DOHH2 (cell line): ENCODE measurements at regions not wholly inside any gene's neighbourhood (a gene's known extent, or its start where the extent isn't known, plus 50 kb on each side); places are given as distances from the start of the nearest gene placed in this dataset.

Experiments
- H3F3A ChIP-seq: fragments of 200-600 bp; sonication (generic), shearing (Covaris generic); 2 replicates; pipeline ENCODE4 v1.6.0; 2016; ENCODE audit warnings: antibody characterized with exemption, mild to moderate bottlenecking; ENCODE audit not compliant: control insufficient read depth, insufficient read depth
- H3K27ac ChIP-seq: fragments of 200-600 bp; sonication (generic); 2 replicates; pipeline ENCODE4 v1.5.1; 2014; ENCODE audit warnings: low read depth, mild to moderate bottlenecking, low read length, moderate library complexity
- H3K27me3 ChIP-seq: fragments of 200-600 bp; sonication (generic); 2 replicates; pipeline ENCODE4 v1.6.1; 2014; ENCODE audit warnings: mild to moderate bottlenecking, low read length, mixed read lengths; ENCODE audit not compliant: control insufficient read depth
- H3K36me3 ChIP-seq: fragments of 200-600 bp; sonication (generic); 2 replicates; pipeline ENCODE4 v1.6.1; 2014; ENCODE audit warnings: mild to moderate bottlenecking, low read length, moderate library complexity, mixed read lengths; ENCODE audit not compliant: control insufficient read depth
- H3K4me1 ChIP-seq: fragments of 200-600 bp; sonication (generic); 2 replicates; pipeline ENCODE4 v1.6.1; 2014; ENCODE audit warnings: mild to moderate bottlenecking, low read length, mixed read lengths; ENCODE audit not compliant: control insufficient read depth
- H3K4me2 ChIP-seq: fragments of 200-600 bp; sonication (generic); 2 replicates; pipeline ENCODE4 v1.6.0; 2014; ENCODE audit warnings: mild to moderate bottlenecking, low read length, moderate library complexity
- H3K4me3 ChIP-seq: fragments of 200-600 bp; sonication (generic); 2 replicates; pipeline ENCODE4 v1.5.1; 2014; ENCODE audit warnings: mild to moderate bottlenecking, low read length, mixed read lengths
- H3K79me2 ChIP-seq: fragments of 200-600 bp; sonication (generic); 2 replicates; pipeline ENCODE4 v1.6.1; 2014; ENCODE audit warnings: mild to moderate bottlenecking, low read length, mixed read lengths; ENCODE audit not compliant: control insufficient read depth
- H3K9me2 ChIP-seq: fragments of 200-600 bp; sonication (generic); replicated peaks from 2 replicates; pipeline ENCODE4 v1.6.1; 2014; ENCODE audit warnings: mild to moderate bottlenecking, low read length, mixed read lengths; ENCODE audit not compliant: control insufficient read depth
- H3K9me3 ChIP-seq: fragments of 200-600 bp; sonication (generic); 2 replicates; pipeline ENCODE4 v1.6.1; 2014; ENCODE audit warnings: antibody characterized with exemption, low read length, mixed read lengths; ENCODE audit not compliant: control insufficient read depth, insufficient read depth
- H4K20me1 ChIP-seq: fragments of 200-600 bp; sonication (generic); 2 replicates; pipeline ENCODE4 v1.6.0; 2014; ENCODE audit warnings: low read depth, mild to moderate bottlenecking, antibody characterized with exemption, low read length, moderate library complexity; ENCODE audit not compliant: control insufficient read depth, insufficient read depth
- CTCF ChIP-seq: fragments of 200-600 bp; sonication (generic); IDR thresholded peaks from one replicate; pipeline ENCODE4 v1.5.1; 2014; ENCODE audit warnings: antibody characterized with exemption, mild to moderate bottlenecking, low read depth, low read length; ENCODE audit not compliant: poor library complexity, severe bottlenecking
- EZH2phosphoT487 ChIP-seq: fragments of 200-600 bp; sonication (generic); IDR thresholded peaks from 2 replicates; pipeline ENCODE4 v1.6.1; 2017; ENCODE audit warnings: borderline replicate concordance, mild to moderate bottlenecking, antibody characterized with exemption, low read length, moderate library complexity, mixed read lengths

DNA sequence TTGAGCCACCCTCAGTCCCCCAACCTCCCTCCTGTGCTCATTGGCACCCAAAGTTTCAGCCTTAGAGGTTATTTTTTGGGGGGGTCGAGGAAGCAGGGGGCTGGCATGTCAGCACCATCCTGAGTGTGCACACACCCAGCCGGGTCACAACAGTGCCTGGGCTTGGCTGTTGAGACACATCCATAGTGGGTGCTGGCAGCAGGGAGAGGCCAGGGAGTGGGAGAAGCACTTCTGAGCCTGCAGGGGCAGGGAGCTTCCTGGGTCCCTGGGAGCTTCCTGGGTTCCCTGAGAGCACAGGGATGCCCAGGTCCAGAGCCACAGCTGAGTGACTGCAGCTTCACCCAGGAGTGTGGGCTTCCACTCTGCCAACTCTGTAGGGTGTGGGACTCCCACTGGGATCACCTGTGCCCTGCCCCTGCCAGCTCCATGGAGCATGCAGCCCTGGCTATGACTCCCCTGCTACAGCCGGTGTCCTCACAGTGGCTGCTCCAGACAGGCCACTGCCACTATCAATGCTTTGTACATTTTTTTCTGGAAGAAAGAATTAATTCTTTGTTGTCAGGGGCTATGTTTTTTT lies 240.4 kb downstream of the PTGER3 start:
- TF ChIP-seq CTCF: no peak
- TF ChIP-seq EZH2phosphoT487: no peak
- Histone ChIP-seq H4K20me1 (no peaks in the 10 kb centered on the region), H3K4me1 (no peaks in the 10 kb centered on the region), H3F3A (no peaks in the 10 kb centered on the region), H3K9me3 (no peaks in the 10 kb centered on the region), H3K4me3 (no peak overlapping the region), H3K9me2 (no peaks in the 10 kb centered on the region), H3K79me2 (no peaks in the 10 kb centered on the region), H3K4me2 (no peak overlapping the region), H3K27me3 (no peaks in the 10 kb centered on the region), H3K36me3 (no peaks in the 10 kb centered on the region), H3K27ac (no peak overlapping the region)

GRCh38 chr1:70809069-70809468 lies 238.5 kb downstream of the PTGER3 start:
- Histone ChIP-seq H3K27ac (no peak overlapping the region), H4K20me1 (no peaks in the 10 kb centered on the region), H3K4me3 (no peak overlapping the region), H3F3A (no peaks in the 10 kb centered on the region), H3K79me2 (no peaks in the 10 kb centered on the region), H3K9me2 (no peaks in the 10 kb centered on the region), H3K9me3 (no peaks in the 10 kb centered on the region), H3K27me3 (no peaks in the 10 kb centered on the region), H3K4me1 (no peaks in the 10 kb centered on the region), H3K4me2 (no peak overlapping the region), H3K36me3 (no peaks in the 10 kb centered on the region)
- no peak for TF ChIP-seq CTCF
- no peak for TF ChIP-seq EZH2phosphoT487

DNA sequence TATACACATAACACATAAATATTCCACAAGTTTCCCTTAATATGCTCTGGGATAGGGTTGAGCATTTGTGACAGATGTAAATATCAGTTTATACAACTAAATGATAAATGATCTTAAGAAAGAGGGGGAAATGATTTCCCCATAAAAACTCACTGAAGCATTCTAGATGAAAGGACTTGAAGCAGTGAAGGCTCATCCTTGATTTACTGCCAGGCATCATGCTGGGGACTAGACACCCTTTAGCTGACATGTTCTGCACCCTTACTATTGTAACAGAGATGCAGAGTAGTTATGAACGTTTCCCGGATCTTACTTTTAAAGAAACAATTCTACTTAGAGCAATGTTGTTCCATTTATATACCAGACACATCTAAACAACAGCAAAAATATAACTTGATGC lies 235.8 kb downstream of the PTGER3 start:
- Histone ChIP-seq H3K36me3 (no peaks in the 10 kb centered on the region), H3K79me2 (no peaks in the 10 kb centered on the region), H3K4me1 (no peaks in the 10 kb centered on the region), H3K9me2 (no peaks in the 10 kb centered on the region), H3K9me3 (no peaks in the 10 kb centered on the region), H4K20me1 (no peaks in the 10 kb centered on the region), H3K27me3 (no peaks in the 10 kb centered on the region), H3K4me2 (no peak overlapping the region), H3F3A (no peaks in the 10 kb centered on the region), H3K27ac (no peak overlapping the region), H3K4me3 (no peak overlapping the region)
- TF ChIP-seq CTCF (no peak), EZH2phosphoT487 (no peak)
